Left lobe of liver (tissue), 2 donors: ENCODE measurements at regions not wholly inside any gene's neighbourhood (a gene's known extent, or its start where the extent isn't known, plus 50 kb on each side); places are given as distances from the start of the nearest gene placed in this dataset.
"Not testable (repeated sequence)": the region's sequence is repeated elsewhere in the genome, so short reads cannot be mapped to it uniquely, and the experiment has no call there.

Source experiments
- ATAC-seq: fragments of 200-7000 bp; cut with Tn5 transposase; one replicate; pipeline ENCODE4 v1.9.1; 2020; ENCODE audit warnings: mild to moderate bottlenecking, moderate library complexity
- DNase-seq: peaks from one replicate; pipeline ENCODE4 v3.0.0-alpha.2; 2020; ENCODE audit warnings: low spot score
- donor health status: DM: no; HTN: no; CAD: no; lungs with moderate emphysema.
- donor health status: DM: no; HTN: yes; CAD: no.

- ATAC-seq, DNase-seq: not testable (repeated sequence)
Observed at GRCh38 chr14:37838778-37839177, 243.3 kb downstream of the TTC6 start.

- not testable (repeated sequence) for ATAC-seq, DNase-seq
Observed at GRCh38 chr14:37841039-37841438, 245.6 kb downstream of the TTC6 start.

GRCh38 chr14:37842106-37842505, 246.7 kb downstream of the TTC6 start:
- DNase-seq (no peak), ATAC-seq (no peak)

- ATAC-seq (no peak), DNase-seq (no peak)
Observed at GRCh38 chr14:37843954-37844607, 248.7 kb downstream of the TTC6 start.

GRCh38 chr14:37844614-37845013, 249.2 kb downstream of the TTC6 start:
- no peak for DNase-seq
- no peak for ATAC-seq

GRCh38 chr14:37848985-37849621, 253.7 kb downstream of the TTC6 start:
- DNase-seq (no peak), ATAC-seq (no peak)

- no peak for DNase-seq
- ATAC-seq: no peak
Observed at GRCh38 chr14:37851054-37851453, 255.6 kb downstream of the TTC6 start.

- DNase-seq (no peak), ATAC-seq (no peak)
Observed at GRCh38 chr14:37855871-37856270, 260.4 kb downstream of the TTC6 start.

GRCh38 chr14:37857774-37858266, 262.4 kb downstream of the TTC6 start:
- ATAC-seq (no peak), DNase-seq (no peak)

- DNase-seq (no peak), ATAC-seq (peak; percentile 77)
Observed at GRCh38 chr14:37858733-37859132, 263.3 kb downstream of the TTC6 start.

- DNase-seq (no peak), ATAC-seq (no peak)
Observed at GRCh38 chr14:37859177-37859576, 263.7 kb downstream of the TTC6 start.

GRCh38 chr14:37862263-37862662, 266.8 kb downstream of the TTC6 start:
- ATAC-seq: no peak
- no peak for DNase-seq

GRCh38 chr14:37864128-37864527, 268.7 kb downstream of the TTC6 start:
- DNase-seq (no peak), ATAC-seq (no peak)

- peak; percentile 94 for ATAC-seq
- peak; percentile 83 for DNase-seq
Observed at GRCh38 chr14:37864861-37865718, 269.7 kb downstream of the TTC6 start.

- no peak for DNase-seq
- ATAC-seq: no peak
Observed at GRCh38 chr14:37865719-37866549, 270.5 kb downstream of the TTC6 start.

- no peak for DNase-seq
- no peak for ATAC-seq
Observed at GRCh38 chr14:37869633-37870032, 274.2 kb downstream of the TTC6 start.

GRCh38 chr14:37870170-37870569, 274.7 kb downstream of the TTC6 start:
- ATAC-seq: peak; percentile 9
- no peak for DNase-seq

- DNase-seq (peak; percentile 72), ATAC-seq (peak; percentile 80)
Observed at GRCh38 chr14:37870632-37871346, 275.4 kb downstream of the TTC6 start.

- not testable (repeated sequence) for DNase-seq, ATAC-seq
Observed at GRCh38 chr14:37874065-37874428, 278.6 kb downstream of the TTC6 start.
